ENCODE measurements at regions not wholly inside any gene's neighbourhood (a gene's known extent, or its start where the extent isn't known, plus 50 kb on each side); places are given as distances from the start of the nearest gene placed in this dataset.

DNA sequence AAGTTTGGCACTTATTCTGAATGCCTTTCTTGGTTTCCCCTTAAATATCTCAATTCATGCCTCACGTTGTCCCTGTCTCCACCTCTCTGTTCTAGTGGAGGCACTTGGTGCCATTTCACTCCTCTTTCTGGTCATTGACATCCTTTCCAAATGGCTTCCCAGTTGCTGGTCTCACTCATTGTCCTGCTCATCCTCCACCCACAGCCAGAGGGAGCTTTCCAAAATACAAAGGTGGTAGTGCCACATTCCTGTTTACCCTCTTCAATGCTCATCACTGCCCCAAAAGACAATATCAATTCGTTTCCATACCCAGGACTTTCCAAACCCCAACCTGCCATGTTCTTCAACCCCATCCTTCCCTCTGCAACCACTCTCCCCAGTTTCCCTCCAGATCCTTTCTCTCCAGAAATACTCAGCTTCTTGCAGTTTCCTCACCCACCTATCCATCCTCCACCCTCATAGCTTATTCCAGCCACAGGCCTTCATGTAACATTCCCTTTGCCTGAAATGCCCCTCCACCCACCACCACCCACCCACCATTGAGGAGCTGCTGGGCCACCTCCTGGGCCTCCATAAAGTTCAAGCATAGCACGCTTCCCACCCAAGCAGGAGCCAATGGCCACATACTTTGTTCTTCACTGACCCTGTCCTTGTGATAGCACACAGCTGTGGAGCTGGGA is 63.1 kb upstream of the ADRB1 start:
- TF ChIP-seq BHLHE40 (IDR thresholded peaks at IDR 0.05; ENCODE audit: borderline replicate concordance) (no peak), FOXK2 (IDR thresholded peaks at IDR 0.05) (no peak), FOXM1 (IDR thresholded peaks at IDR 0.05; ENCODE audit: borderline replicate concordance) (no peak)
